ENCODE measurements at regions not wholly inside any gene's neighbourhood (a gene's known extent, or its start where the extent isn't known, plus 50 kb on each side); places are given as distances from the start of the nearest gene placed in this dataset.
A peak's percentile ranks its signal among the peaks of the same experiment; 100 is the strongest.

DNA sequence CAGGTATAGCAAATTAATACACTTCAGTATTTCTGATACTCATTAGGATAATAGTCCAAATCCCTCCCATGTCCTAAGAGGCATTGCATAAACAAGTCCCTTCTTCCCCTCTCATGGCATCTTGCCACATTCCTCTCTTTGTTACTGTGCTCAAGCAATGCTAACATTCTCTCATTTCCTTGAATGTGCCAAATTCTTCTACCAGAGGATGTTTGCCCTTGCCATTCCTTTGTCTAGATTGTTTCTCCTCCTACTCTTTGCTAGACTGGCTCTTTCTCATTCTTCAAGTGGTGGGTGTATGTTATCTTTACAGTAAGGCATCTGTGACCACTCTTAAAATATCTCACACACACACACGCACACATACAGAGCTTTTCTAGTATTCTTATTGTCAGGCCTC lies 621.0 kb upstream of the CXADR start:
- Histone ChIP-seq H3K4me3 (ENCODE audit: low read depth, low read length) (no peak overlapping the region), H3K27me3 (ENCODE audit: control insufficient read depth, insufficient read depth, low read length) (no peaks in the 10 kb centered on the region), H3K27ac (ENCODE audit: low read depth, low read length) (no peak overlapping the region; the same call in 1 of the 2 replicates), H3K36me3 (ENCODE audit: control insufficient read depth, insufficient read depth, low read length) (no peaks in the 10 kb centered on the region), H3K9ac (ENCODE audit: low read length) (no peak overlapping the region), H3K9me3 (ENCODE audit: control insufficient read depth, insufficient read depth, low read depth, low read length) (peaks cover 14% of the 10 kb centered on the region; the same call in 1 of the 2 replicates), H3K4me1 (ENCODE audit: control insufficient read depth, insufficient read depth, low read length) (no peaks in the 10 kb centered on the region)

DNA sequence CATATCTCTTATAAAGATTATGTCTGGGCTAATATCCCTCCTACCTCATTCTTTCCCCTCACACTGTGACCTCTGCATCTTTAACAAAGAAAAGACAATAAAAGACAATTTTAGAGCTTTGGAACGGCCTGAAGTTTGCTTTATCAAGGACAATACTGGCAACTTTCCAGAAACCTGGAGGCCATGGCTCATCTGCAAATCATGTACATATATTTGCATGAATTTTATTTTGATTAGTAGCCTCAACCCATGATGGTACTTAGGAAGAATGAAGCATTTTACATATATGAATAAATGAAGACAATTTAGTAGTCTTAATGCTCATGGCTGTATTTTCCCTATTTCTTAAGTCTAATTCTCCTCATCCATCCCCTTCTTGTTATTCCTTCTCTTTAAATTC lies 612.2 kb upstream of the CXADR start:
- Histone ChIP-seq H3K27me3 (ENCODE audit: control insufficient read depth, insufficient read depth, low read length) (no peaks in the 10 kb centered on the region), H3K27ac (ENCODE audit: low read depth, low read length) (no peak overlapping the region), H3K9ac (ENCODE audit: low read length) (no peak overlapping the region), H3K9me3 (ENCODE audit: control insufficient read depth, insufficient read depth, low read depth, low read length) (no peaks in the 10 kb centered on the region), H3K4me1 (ENCODE audit: control insufficient read depth, insufficient read depth, low read length) (peaks cover 8% of the 10 kb centered on the region; the same call in 1 of the 2 replicates), H3K4me3 (ENCODE audit: low read depth, low read length) (no peak overlapping the region), H3K36me3 (ENCODE audit: control insufficient read depth, insufficient read depth, low read length) (no peaks in the 10 kb centered on the region)

DNA sequence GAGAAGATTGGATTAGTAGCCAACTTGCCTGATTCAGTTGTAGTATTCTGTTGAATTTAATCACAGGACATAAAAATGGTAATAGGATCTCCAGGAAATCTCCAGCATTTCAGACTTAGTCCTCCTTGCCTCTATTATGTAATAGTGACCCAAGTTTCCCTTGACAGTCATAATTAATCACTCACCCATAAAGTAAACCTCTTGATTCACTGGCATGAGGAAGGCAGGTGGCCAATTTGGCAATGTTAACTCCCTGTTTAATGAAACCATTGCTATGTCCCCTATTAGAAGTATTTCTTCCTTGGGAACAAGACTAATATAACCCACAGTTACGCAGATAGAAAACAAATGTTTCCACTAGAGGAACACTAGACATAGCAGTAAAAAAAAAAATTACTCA lies 604.8 kb upstream of the CXADR start:
- Histone ChIP-seq H3K9ac (ENCODE audit: low read length) (no peak overlapping the region), H3K36me3 (ENCODE audit: control insufficient read depth, insufficient read depth, low read length) (no peaks in the 10 kb centered on the region), H3K4me1 (ENCODE audit: control insufficient read depth, insufficient read depth, low read length) (peaks cover 3% of the 10 kb centered on the region), H3K27me3 (ENCODE audit: control insufficient read depth, insufficient read depth, low read length) (no peaks in the 10 kb centered on the region), H3K27ac (ENCODE audit: low read depth, low read length) (no peak overlapping the region), H3K4me3 (ENCODE audit: low read depth, low read length) (no peak overlapping the region), H3K9me3 (ENCODE audit: control insufficient read depth, insufficient read depth, low read depth, low read length) (no peaks in the 10 kb centered on the region)

DNA sequence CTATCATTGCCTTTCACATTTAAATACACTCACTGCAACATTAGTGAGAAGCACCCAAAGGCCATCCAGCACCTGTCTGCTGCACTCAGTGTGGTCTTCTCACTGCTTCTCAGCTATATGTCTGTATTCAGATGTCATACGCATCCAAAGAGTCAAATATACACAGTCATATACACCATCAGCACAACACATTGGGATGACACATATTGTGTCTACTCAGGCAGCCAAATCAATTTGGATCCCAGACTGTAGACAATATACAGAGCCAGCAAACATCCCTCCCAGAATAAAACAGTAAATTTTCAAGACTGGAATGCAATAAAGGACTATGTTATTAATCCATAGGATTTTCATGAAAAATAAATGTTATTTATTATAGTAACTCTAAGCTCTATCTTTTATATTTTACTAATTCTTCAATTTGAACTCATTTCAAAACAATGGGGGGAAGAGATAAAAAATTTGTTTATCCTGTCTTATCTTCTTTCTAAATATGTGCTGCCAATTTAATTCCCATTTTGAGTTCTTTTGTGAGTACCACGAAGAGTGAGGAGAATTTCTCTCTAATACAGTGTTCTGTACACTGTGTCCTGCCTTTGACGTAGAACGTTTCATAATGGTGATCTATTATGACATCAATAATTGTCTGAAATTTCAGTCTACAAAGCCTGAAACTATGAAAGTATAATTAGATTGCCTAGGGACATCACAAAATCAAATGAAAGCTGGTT lies 602.2 kb upstream of the CXADR start:
- no peaks in the 10 kb centered on the region for H3K27me3 ChIP-seq (ENCODE audit: control insufficient read depth, insufficient read depth, low read length)
- no peak overlapping the region for H3K9ac ChIP-seq (ENCODE audit: low read length)
- H3K36me3 ChIP-seq (ENCODE audit: control insufficient read depth, insufficient read depth, low read length): no peaks in the 10 kb centered on the region
- H3K9me3 ChIP-seq (ENCODE audit: control insufficient read depth, insufficient read depth, low read depth, low read length): peaks cover 3% of the 10 kb centered on the region; the same call in 1 of the 2 replicates
- H3K4me1 ChIP-seq (ENCODE audit: control insufficient read depth, insufficient read depth, low read length): peaks cover 3% of the 10 kb centered on the region
- H3K27ac ChIP-seq (ENCODE audit: low read depth, low read length): no peak overlapping the region
- no peak overlapping the region for H3K4me3 ChIP-seq (ENCODE audit: low read depth, low read length)

DNA sequence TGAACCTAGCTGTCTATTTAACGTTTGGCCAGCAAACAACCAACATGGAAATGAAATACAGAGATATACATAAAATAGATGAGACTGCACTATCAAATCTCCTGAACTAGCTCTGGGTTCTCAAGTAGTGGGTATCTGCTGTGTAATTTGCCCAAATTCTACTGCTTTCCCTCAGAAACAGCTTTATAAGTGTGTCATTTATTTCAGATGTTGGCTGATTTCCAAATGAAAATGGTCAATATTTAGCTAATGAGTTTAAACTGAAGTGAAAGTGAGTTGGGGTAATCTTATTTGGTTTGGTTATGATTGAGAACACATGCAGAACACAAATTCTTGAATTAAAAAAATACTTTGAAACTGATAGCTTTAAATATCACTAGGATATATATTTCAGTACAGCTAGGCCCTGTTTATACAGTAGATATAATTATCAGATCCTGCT lies 601.7 kb upstream of the CXADR start:
- Histone ChIP-seq H3K4me1 (ENCODE audit: control insufficient read depth, insufficient read depth, low read length) (peaks cover 3% of the 10 kb centered on the region), H3K9me3 (ENCODE audit: control insufficient read depth, insufficient read depth, low read depth, low read length) (peaks cover 3% of the 10 kb centered on the region; the same call in 1 of the 2 replicates), H3K4me3 (ENCODE audit: low read depth, low read length) (no peak overlapping the region), H3K9ac (ENCODE audit: low read length) (no peak overlapping the region), H3K36me3 (ENCODE audit: control insufficient read depth, insufficient read depth, low read length) (no peaks in the 10 kb centered on the region), H3K27ac (ENCODE audit: low read depth, low read length) (no peak overlapping the region), H3K27me3 (ENCODE audit: control insufficient read depth, insufficient read depth, low read length) (no peaks in the 10 kb centered on the region)

DNA sequence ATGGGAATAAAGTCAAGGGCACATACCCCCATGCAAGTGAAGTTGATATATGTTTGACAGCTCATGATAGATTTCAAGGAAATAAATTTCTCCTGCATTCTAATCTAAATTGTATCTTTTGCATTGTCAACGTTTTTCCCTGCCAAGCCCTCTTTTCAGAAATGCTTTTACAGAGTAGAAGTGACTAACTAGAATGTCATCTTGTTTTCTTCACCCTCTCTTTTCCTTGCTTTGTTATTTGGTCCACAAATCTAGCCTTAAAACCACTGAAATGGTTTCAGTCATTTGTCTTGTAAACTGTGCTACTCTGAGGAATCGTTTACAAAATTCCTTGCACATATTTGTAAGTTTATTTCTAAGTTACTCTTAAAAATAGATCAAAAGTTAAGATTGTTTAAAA lies 600.8 kb upstream of the CXADR start:
- Histone ChIP-seq H3K9ac (ENCODE audit: low read length) (no peak overlapping the region), H3K4me3 (ENCODE audit: low read depth, low read length) (no peak overlapping the region), H3K9me3 (ENCODE audit: control insufficient read depth, insufficient read depth, low read depth, low read length) (peaks cover 3% of the 10 kb centered on the region; the same call in 1 of the 2 replicates), H3K27ac (ENCODE audit: low read depth, low read length) (no peak overlapping the region), H3K36me3 (ENCODE audit: control insufficient read depth, insufficient read depth, low read length) (no peaks in the 10 kb centered on the region), H3K27me3 (ENCODE audit: control insufficient read depth, insufficient read depth, low read length) (no peaks in the 10 kb centered on the region), H3K4me1 (ENCODE audit: control insufficient read depth, insufficient read depth, low read length) (peaks cover 3% of the 10 kb centered on the region)

DNA sequence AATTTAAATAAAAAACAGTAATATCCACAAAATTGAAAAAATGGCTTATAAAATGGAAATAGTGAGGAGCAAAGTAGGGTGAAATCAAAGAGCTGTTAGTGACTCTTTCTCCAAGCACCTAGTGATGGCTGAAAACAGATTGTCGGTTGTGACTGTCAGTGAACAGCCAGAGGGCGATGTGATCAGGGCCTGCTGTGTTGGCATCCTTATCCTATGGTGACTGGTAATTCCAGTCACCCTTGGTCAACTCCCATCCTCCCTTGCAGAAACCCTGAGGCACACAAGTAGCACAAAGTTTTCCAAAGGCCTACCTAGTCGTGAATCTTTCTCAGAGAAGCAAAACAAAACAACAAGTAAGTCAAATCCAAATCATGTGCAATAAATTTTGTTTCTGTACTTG lies 599.8 kb upstream of the CXADR start:
- Histone ChIP-seq H3K36me3 (ENCODE audit: control insufficient read depth, insufficient read depth, low read length) (no peaks in the 10 kb centered on the region), H3K27me3 (ENCODE audit: control insufficient read depth, insufficient read depth, low read length) (no peaks in the 10 kb centered on the region), H3K9me3 (ENCODE audit: control insufficient read depth, insufficient read depth, low read depth, low read length) (peaks cover 3% of the 10 kb centered on the region; the same call in 1 of the 2 replicates), H3K9ac (ENCODE audit: low read length) (no peak overlapping the region), H3K4me1 (ENCODE audit: control insufficient read depth, insufficient read depth, low read length) (peaks cover 3% of the 10 kb centered on the region), H3K4me3 (ENCODE audit: low read depth, low read length) (no peak overlapping the region), H3K27ac (ENCODE audit: low read depth, low read length) (no peak overlapping the region)

DNA sequence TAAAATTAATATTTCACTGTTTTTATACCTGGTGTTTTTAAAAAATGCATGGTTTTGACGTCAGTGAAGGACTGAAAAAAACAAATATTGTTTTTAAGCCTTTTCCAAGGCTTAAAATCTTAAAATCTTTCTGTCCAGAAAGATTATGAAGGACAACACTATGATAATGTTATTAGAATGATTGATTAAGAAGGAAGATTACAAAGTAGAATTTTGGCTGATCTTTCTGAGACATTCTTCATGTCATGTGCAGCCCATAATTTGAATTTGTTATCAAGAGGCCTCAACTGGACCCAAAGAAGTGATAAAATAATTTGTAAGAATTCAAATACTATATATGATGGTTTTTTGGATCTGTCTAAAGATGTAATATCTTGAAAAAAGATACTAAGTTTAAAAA lies 584.4 kb upstream of the CXADR start:
- peaks cover 12% of the 10 kb centered on the region; the same call in 1 of the 2 replicates for H3K4me1 ChIP-seq (ENCODE audit: control insufficient read depth, insufficient read depth, low read length)
- H3K36me3 ChIP-seq (ENCODE audit: control insufficient read depth, insufficient read depth, low read length): no peaks in the 10 kb centered on the region
- no peak overlapping the region for H3K27ac ChIP-seq (ENCODE audit: low read depth, low read length)
- no peak overlapping the region for H3K4me3 ChIP-seq (ENCODE audit: low read depth, low read length)
- H3K9me3 ChIP-seq (ENCODE audit: control insufficient read depth, insufficient read depth, low read depth, low read length): no peaks in the 10 kb centered on the region
- H3K9ac ChIP-seq (ENCODE audit: low read length): no peak overlapping the region
- H3K27me3 ChIP-seq (ENCODE audit: control insufficient read depth, insufficient read depth, low read length): no peaks in the 10 kb centered on the region

DNA sequence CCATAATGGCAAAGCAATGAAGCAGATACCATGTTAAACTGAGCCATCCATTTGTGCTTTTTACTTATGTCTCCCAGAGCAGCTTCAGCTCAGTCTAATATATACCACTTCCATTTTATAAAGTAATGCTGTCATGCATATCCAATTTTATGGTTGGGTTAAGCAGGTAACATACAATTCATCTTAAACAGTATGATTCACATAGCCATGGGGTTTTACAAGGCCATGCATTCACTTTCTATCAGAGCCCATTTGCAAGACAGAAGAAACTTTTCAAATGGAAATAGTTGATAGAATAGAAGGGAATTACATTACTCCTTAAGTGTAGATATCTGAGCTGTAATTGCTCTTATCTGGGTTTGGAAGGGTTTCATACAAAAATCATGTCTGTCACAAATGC lies 580.5 kb upstream of the CXADR start:
- Histone ChIP-seq H3K4me1 (ENCODE audit: control insufficient read depth, insufficient read depth, low read length) (peaks cover 12% of the 10 kb centered on the region; the same call in 1 of the 2 replicates), H3K4me3 (ENCODE audit: low read depth, low read length) (no peak overlapping the region), H3K9me3 (ENCODE audit: control insufficient read depth, insufficient read depth, low read depth, low read length) (no peaks in the 10 kb centered on the region; the same call in 1 of the 2 replicates), H3K27me3 (ENCODE audit: control insufficient read depth, insufficient read depth, low read length) (no peaks in the 10 kb centered on the region), H3K36me3 (ENCODE audit: control insufficient read depth, insufficient read depth, low read length) (no peaks in the 10 kb centered on the region), H3K27ac (ENCODE audit: low read depth, low read length) (0 out of 2 replicates have a peak overlapping the region, but pooled peaks have one; percentile 29), H3K9ac (ENCODE audit: low read length) (no peak overlapping the region)

DNA sequence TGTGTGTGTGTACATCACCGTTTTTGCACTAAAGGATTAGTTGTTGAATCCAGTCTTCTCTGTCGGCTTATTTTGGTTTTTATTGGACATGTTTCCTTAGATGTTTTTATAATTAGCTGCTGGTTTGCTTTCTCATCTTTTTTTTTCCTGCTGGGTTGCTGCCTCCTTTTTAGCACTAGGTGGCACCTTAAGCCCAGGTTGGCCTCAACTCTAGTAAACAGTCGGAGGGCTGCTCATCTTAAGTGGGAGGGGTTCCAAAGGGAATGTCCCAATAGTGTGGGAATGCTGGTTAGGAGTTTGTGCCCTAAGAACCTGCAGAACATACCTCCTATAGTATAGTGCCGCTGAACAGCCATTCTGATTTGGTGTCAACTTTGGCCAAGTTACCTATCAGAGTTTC lies 570.1 kb upstream of the CXADR start:
- H3K9me3 ChIP-seq (ENCODE audit: control insufficient read depth, insufficient read depth, low read depth, low read length): no peaks in the 10 kb centered on the region

DNA sequence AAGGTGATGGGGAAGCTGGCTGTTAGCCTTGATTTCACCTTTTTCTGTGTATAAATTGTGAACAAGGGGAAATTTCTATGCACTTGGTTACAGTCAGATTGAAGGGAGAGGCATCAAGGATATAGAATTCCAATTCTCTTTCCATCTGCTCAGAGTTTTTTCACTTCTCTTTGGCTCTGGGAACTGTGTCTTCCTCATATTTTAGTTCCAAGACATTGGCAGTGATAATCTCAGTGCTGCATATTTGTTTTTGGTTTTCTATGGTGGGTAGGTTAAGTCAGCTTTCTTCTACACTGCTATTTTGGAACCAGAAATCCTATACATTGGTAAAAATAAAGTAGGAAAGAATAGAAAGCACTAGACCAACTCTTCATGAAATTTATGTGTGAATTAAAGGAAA lies 569.6 kb upstream of the CXADR start:
- no peak overlapping the region for H3K9ac ChIP-seq (ENCODE audit: low read length)
- no peaks in the 10 kb centered on the region for H3K27me3 ChIP-seq (ENCODE audit: control insufficient read depth, insufficient read depth, low read length)
- H3K9me3 ChIP-seq (ENCODE audit: control insufficient read depth, insufficient read depth, low read depth, low read length): no peaks in the 10 kb centered on the region
- H3K27ac ChIP-seq (ENCODE audit: low read depth, low read length): no peak overlapping the region
- no peaks in the 10 kb centered on the region for H3K36me3 ChIP-seq (ENCODE audit: control insufficient read depth, insufficient read depth, low read length)
- H3K4me1 ChIP-seq (ENCODE audit: control insufficient read depth, insufficient read depth, low read length): no peaks in the 10 kb centered on the region
- no peak overlapping the region for H3K4me3 ChIP-seq (ENCODE audit: low read depth, low read length)

More for the DNA sequence above, 570.1 kb upstream of the CXADR start:
- H3K4me3 ChIP-seq (ENCODE audit: low read depth, low read length): no peak overlapping the region
- no peaks in the 10 kb centered on the region for H3K4me1 ChIP-seq (ENCODE audit: control insufficient read depth, insufficient read depth, low read length)
- no peak overlapping the region for H3K9ac ChIP-seq (ENCODE audit: low read length)
- no peaks in the 10 kb centered on the region for H3K36me3 ChIP-seq (ENCODE audit: control insufficient read depth, insufficient read depth, low read length)
- H3K27me3 ChIP-seq (ENCODE audit: control insufficient read depth, insufficient read depth, low read length): no peaks in the 10 kb centered on the region
- H3K27ac ChIP-seq (ENCODE audit: low read depth, low read length): no peak overlapping the region

Measured in HUES6 (cell line).